C4-2B (cell line): ENCODE measurements at regions not wholly inside any gene's neighbourhood (a gene's known extent, or its start where the extent isn't known, plus 50 kb on each side); places are given as distances from the start of the nearest gene placed in this dataset.

Experiments used
- H3K27ac ChIP-seq: fragments of 450-650 bp; 2 replicates; pipeline ENCODE4 v1.5.1; 2017
- ZFX ChIP-seq: fragments of 450-650 bp; IDR thresholded peaks from 2 replicates; pipeline ENCODE4 v1.6.1; 2017
- TF ChIP-seq, protein P1 (sequence below): fragments of 450-650 bp; conservative IDR thresholded peaks from 2 replicates; pipeline ENCODE4 v1.5.1; 2017; ENCODE audit warnings: mild to moderate bottlenecking

DNA sequence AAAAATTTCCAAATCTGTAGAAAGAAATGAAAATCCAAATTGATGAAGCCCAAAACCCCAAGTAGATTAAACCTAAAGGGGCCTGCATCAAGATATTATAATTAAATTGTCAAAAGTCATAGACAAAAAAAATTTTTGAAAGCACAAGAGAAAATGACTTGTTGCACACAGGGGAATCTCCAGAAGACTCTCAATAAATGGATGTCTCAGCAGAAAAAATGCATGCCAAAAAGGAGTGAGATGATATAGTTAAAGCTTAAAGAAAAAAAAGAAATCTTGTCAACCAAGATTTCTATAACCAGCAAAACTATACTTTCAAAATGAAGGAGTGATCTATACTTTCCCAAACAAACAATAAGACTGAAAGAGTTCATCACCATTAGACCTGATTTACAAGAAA, 393.2 kb upstream of the SPAG17 start:
- TF ChIP-seq, protein P1, sequence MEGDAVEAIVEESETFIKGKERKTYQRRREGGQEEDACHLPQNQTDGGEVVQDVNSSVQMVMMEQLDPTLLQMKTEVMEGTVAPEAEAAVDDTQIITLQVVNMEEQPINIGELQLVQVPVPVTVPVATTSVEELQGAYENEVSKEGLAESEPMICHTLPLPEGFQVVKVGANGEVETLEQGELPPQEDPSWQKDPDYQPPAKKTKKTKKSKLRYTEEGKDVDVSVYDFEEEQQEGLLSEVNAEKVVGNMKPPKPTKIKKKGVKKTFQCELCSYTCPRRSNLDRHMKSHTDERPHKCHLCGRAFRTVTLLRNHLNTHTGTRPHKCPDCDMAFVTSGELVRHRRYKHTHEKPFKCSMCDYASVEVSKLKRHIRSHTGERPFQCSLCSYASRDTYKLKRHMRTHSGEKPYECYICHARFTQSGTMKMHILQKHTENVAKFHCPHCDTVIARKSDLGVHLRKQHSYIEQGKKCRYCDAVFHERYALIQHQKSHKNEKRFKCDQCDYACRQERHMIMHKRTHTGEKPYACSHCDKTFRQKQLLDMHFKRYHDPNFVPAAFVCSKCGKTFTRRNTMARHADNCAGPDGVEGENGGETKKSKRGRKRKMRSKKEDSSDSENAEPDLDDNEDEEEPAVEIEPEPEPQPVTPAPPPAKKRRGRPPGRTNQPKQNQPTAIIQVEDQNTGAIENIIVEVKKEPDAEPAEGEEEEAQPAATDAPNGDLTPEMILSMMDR, result no peak
- TF ChIP-seq ZFX, result no peak

DNA sequence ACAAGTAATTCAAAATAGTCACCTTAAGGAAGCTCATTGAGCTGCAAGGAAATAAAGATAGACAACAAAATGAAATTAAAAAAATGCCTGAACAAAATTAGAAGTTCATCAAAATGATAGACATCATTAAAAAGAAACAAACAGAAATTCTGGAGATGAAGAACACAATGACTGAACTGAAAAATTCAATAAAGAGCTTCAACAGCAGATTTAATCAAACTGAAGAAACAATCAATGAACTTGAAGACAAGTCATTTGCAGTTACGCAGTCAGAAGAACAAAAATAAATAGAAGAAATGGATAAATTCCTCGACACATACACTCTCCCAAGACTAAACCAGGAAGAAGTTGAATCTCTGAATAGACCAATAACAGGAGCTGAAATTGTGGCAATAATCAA, 390.0 kb upstream of the SPAG17 start:
- no peak overlapping the region for H3K27ac ChIP-seq
- TF ChIP-seq, protein P1, result no peak
- no peak for TF ChIP-seq ZFX

More for the DNA sequence above, 393.2 kb upstream of the SPAG17 start:
- no peak overlapping the region for H3K27ac ChIP-seq

DNA sequence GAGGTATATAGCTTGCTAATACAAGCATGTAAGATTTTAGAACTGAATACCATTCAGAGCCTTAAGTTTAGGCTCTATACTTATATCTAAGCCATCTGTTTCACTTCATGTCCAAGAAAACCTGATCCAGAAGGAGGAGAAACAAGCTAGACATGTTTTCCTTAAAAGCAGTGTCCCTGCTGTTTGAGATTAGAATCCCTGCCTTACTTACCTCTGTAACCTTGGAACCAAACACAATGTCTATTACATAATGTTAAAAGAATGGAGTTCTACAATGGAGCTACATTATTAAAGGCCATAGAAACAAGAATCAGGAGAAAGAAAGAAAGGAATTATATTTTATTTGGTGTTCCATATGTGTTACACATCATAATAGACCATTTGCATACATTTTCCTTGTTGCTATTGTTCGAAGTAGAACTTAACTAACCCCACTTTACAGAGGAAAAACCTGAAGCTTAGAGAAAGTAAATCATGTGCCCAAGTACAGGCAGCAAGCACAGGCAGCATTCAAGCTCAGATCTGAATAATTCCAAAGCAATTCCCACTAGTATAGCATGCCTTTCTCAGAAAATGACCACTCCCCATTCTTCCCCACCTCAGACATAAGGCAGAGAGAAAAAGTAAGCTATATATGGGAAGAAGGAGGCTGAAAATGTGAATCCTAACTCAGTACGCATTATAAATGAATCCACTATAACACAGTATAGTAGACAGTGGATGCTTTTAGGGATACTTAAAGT, 380.1 kb upstream of the SPAG17 start:
- no peak overlapping the region for H3K27ac ChIP-seq
- no peak for TF ChIP-seq ZFX
- TF ChIP-seq, protein P1, result no peak

DNA sequence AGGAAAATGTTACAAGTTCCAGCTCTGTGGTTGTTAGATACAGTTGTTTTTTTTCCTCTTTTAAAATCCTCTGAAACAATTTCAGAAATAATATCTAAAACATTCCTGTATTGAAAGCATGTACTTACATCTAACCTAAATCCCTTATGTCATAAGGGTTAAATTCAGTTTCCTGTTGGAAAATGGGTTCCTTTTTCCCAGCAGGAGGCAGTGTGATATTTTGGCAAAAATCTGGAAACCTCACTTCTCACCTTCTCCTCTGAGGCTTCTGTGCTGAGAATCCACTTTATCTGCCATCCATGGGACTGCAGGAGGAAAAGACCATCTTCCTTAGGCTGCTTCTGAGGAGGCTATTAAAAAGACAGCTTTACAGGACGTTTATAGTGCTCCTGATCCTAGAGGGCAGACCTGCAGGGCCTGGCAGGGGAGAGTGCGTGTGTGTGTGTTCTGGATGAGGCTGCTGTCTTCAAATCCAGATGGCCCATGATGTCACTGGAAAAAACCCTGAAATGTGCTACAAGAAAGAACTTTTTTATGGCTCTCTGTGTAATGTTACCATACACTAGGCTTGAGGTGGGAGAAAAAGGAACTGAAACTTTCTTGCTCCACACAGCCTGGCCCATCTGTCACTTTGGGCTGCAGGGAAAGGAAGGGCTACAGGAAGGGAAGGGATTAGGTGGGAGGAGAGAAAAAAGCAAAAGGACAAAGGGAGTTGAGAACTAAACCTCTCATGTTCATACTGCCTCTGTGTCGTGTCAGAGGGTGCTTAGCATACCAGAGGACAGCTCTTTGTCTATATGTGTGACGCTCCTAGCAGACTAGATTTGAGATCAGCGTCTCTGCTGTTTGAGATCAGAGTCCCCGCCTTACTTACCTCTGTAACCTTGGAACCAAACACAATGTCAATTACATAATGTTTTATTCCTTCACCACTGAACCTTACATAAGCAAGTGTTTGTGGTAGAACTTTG, 379.2 kb upstream of the SPAG17 start:
- no peak for TF ChIP-seq ZFX
- TF ChIP-seq, protein P1, result peak; percentile 56
- no peak overlapping the region for H3K27ac ChIP-seq

DNA sequence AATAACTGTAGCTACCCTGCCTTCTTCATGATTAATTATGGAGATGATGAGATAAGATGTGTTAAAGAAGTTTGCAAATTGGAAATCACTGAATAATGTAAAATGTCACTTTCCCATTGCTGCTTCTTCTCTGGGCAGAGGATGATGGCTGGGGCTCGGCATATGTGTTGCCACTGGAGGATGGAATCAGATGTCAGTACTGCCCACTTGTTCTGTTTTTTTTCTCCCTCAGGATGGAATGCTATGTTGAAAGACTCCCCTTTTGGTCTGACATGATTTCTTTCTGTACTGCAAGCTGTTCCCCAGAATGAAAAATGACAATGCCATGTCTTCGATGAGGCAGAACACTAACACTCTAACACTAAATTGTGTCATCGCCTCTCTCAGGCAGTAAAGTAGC, 373.9 kb upstream of the SPAG17 start:
- H3K27ac ChIP-seq, result no peak overlapping the region
- TF ChIP-seq, protein P1, result no peak
- TF ChIP-seq ZFX, result no peak

DNA sequence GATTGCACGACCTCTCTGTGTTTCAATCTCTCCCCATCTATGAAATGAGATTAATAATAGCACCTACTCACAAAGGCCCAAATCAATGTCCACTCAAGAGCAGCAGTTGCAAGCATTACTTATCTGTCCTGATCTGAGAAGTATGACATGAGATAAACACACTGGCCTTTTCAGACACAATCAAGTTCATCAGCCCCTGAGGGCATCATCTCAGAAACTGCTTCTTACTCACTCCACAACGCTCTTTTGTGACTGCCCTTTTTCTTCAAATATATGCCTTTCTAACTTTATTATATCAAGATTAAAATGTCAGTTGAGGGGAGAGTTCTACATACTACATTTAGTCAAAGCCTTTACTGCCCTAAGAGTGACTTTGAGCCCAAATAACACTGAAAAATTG, 371.9 kb upstream of the SPAG17 start:
- TF ChIP-seq, protein P1, result no peak
- no peak for TF ChIP-seq ZFX
- no peak overlapping the region for H3K27ac ChIP-seq

DNA sequence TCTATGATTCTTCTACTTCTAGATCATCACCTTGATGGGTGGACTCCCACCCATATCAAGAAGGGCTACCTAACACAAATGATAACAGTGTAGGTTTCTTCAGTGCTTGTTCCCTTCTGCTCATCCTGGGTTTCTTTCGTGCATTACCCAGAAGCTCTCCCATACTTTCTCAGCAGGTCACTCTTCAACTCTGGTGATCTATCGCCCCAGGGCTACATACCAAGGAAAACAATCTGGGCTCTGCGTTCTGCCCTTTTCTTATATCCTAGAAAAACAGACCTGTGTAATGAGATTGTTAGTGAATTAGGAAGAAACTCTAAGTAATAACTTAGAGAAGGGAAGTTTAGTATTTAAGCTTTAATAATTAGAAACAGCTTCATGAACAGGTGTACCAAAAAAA, 370.6 kb upstream of the SPAG17 start:
- no peak overlapping the region for H3K27ac ChIP-seq
- TF ChIP-seq ZFX, result no peak
- TF ChIP-seq, protein P1, result no peak
